MM.1S (cell line): ENCODE measurements at regions not wholly inside any gene's neighbourhood (a gene's known extent, or its start where the extent isn't known, plus 50 kb on each side); places are given as distances from the start of the nearest gene placed in this dataset.

ENCODE experiments used
- EZH2 ChIP-seq: fragments of 300-600 bp; sonication (generic); optimal IDR thresholded peaks from 2 replicates; pipeline ENCODE3; 2017; ENCODE audit warnings: low read depth, mild to moderate bottlenecking, antibody characterized with exemption, low read length, mixed read lengths
- EZH2phosphoT487 ChIP-seq: fragments of 300-600 bp; sonication (generic); IDR thresholded peaks from 2 replicates; pipeline ENCODE4 v1.6.1; 2018; ENCODE audit warnings: antibody characterized with exemption, low read length
- TF ChIP-seq, protein P1 (sequence below): fragments of 300-600 bp; sonication (generic); IDR thresholded peaks from 2 replicates; pipeline ENCODE4 v1.5.1; 2016; ENCODE audit warnings: antibody characterized with exemption, low read length, mixed read lengths

DNA sequence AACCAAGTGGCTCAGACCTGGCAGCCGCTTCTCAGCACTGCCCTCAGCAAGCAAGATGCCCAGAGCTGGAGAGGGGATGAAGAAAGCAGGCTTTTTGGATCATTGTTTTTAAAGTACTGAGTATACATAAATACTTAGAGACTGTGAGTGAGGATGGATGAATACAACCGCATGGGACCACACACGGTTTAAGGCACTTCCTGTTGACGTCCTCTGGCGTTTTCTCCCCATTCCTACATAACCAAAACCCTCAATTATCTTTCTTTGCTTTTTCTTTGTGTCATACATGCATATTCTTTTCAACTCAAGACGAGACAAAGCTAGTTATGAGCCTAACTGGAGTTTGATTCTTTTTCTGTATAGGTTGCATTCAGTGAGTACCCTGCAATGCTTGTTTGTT, 198.4 kb downstream of the GALR1 start:
- TF ChIP-seq, protein P1, sequence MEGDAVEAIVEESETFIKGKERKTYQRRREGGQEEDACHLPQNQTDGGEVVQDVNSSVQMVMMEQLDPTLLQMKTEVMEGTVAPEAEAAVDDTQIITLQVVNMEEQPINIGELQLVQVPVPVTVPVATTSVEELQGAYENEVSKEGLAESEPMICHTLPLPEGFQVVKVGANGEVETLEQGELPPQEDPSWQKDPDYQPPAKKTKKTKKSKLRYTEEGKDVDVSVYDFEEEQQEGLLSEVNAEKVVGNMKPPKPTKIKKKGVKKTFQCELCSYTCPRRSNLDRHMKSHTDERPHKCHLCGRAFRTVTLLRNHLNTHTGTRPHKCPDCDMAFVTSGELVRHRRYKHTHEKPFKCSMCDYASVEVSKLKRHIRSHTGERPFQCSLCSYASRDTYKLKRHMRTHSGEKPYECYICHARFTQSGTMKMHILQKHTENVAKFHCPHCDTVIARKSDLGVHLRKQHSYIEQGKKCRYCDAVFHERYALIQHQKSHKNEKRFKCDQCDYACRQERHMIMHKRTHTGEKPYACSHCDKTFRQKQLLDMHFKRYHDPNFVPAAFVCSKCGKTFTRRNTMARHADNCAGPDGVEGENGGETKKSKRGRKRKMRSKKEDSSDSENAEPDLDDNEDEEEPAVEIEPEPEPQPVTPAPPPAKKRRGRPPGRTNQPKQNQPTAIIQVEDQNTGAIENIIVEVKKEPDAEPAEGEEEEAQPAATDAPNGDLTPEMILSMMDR = no peak
- no peak for TF ChIP-seq EZH2
- TF ChIP-seq EZH2phosphoT487 = no peak
